ENCODE measurements at regions not wholly inside any gene's neighbourhood (a gene's known extent, or its start where the extent isn't known, plus 50 kb on each side); places are given as distances from the start of the nearest gene placed in this dataset.

DNA sequence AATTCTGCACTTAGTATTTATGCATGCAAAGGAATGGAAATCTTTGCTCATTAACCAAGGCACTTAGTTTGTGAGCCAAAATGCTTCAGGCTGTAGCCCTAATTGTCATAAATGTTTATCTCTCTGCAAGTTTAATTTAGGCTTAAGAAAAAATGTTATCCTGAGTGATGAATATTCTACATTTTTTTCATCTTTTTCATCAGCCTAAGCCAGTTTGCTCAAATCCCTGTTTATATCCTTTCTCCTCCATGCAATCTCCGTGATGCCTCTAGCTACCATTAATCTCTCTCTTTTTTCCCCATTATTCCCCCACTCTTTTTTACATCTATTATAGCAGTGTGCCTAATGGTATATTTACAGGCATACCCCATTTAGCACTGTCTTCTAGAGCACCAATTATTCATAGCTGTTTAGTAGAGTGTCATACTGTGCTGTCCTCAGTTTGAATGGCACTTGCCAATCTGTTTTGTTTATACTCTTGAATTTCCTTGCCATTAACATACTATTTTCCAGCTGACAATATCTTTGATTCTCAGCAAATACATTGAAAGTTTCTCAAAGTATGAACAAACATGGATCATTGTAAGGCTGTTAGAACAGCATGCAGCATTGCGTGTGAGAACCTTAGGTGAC, 1457.0 kb downstream of the MAT2B start:
- H3K4me3 ChIP-seq: no peak overlapping the region
- no peak overlapping the region for H3K27ac ChIP-seq
- H3K4me1 ChIP-seq: no peaks in the 10 kb centered on the region
- no peaks in the 10 kb centered on the region for H3K9me3 ChIP-seq
- no peak for TF ChIP-seq CTCF (IDR thresholded peaks at IDR 0.05)
- intact Hi-C loops (cut with DNase I; ENCODE audit: low total_unique reads): no loop called here
- H3K27me3 ChIP-seq: no peaks in the 10 kb centered on the region
- H3K36me3 ChIP-seq: no peaks in the 10 kb centered on the region
- no peak for DNase-seq

DNA sequence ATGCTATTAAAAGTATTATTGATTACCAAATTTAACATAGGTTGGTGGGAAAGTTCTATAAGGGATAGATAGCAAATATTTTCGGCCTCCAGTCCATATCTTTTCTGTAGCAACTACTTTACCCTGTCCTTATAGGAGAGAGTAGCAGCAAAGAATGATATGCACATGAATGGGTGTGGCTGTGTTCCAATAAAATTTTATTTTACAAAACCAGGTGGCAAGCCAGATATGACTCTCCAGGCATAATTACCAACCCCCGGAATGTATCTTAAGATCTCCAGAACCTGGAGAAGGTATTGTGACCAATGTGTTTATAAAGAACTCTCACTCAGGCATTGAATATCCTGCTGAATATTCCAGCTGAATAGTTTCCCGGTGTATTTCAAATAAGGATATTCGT, 1461.2 kb downstream of the MAT2B start:
- Histone ChIP-seq H3K4me1 (no peaks in the 10 kb centered on the region), H3K27me3 (no peaks in the 10 kb centered on the region), H3K9me3 (no peaks in the 10 kb centered on the region), H3K36me3 (no peaks in the 10 kb centered on the region), H3K27ac (no peak overlapping the region), H3K4me3 (no peak overlapping the region)
- DNase-seq: no peak
- intact Hi-C loops (cut with DNase I; ENCODE audit: low total_unique reads): no loop called here
- no peak for TF ChIP-seq CTCF (IDR thresholded peaks at IDR 0.05)

- H3K4me1 ChIP-seq: no peaks in the 10 kb centered on the region
- no peaks in the 10 kb centered on the region for H3K27me3 ChIP-seq
- TF ChIP-seq CTCF (IDR thresholded peaks at IDR 0.05): no peak
- no peak overlapping the region for H3K4me3 ChIP-seq
- H3K9me3 ChIP-seq: no peaks in the 10 kb centered on the region
- DNase-seq: no peak
- no peak overlapping the region for H3K27ac ChIP-seq
- intact Hi-C loops (cut with DNase I; ENCODE audit: low total_unique reads): no loop called here
- H3K36me3 ChIP-seq: no peaks in the 10 kb centered on the region
These were observed 1461.9 kb downstream of the MAT2B start for GRCh38 chr5:164967354-164967753.

DNA sequence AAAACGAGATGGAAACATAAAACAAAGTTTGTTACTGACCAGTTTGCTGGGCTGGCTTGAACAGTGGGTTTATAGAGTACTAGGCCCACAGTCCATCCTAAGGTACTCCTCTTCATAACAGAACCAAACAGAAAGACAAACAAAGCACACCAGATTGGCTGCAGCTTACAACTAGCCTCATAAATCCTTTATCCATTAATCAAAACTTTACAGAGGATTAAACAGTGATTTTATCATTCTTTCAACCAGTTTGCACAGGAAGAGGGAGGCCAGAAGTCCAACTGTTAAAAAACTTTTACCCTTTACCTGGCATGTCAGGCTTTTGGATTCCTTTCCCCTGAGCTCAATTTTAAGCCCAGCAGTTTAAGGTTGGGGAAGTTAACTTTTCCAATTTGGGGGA, 1467.6 kb downstream of the MAT2B start:
- no peaks in the 10 kb centered on the region for H3K27me3 ChIP-seq
- no peak overlapping the region for H3K27ac ChIP-seq
- no peak for DNase-seq
- H3K9me3 ChIP-seq: no peaks in the 10 kb centered on the region
- intact Hi-C loops (cut with DNase I; ENCODE audit: low total_unique reads): no loop called here
- H3K36me3 ChIP-seq: no peaks in the 10 kb centered on the region
- TF ChIP-seq CTCF (IDR thresholded peaks at IDR 0.05): no peak
- H3K4me1 ChIP-seq: no peaks in the 10 kb centered on the region
- no peak overlapping the region for H3K4me3 ChIP-seq

- H3K4me3 ChIP-seq: no peak overlapping the region
- intact Hi-C loops (cut with DNase I; ENCODE audit: low total_unique reads): no loop called here
- no peaks in the 10 kb centered on the region for H3K36me3 ChIP-seq
- no peak for TF ChIP-seq CTCF (IDR thresholded peaks at IDR 0.05)
- no peak for DNase-seq
- no peak overlapping the region for H3K27ac ChIP-seq
- H3K9me3 ChIP-seq: no peaks in the 10 kb centered on the region
- H3K4me1 ChIP-seq: no peaks in the 10 kb centered on the region
- H3K27me3 ChIP-seq: no peaks in the 10 kb centered on the region
These were observed 1470.6 kb downstream of the MAT2B start for GRCh38 chr5:164975986-164976385.

- no peak for TF ChIP-seq CTCF (IDR thresholded peaks at IDR 0.05)
- Histone ChIP-seq H3K27ac (no peak overlapping the region), H3K36me3 (no peaks in the 10 kb centered on the region), H3K4me1 (no peaks in the 10 kb centered on the region), H3K9me3 (no peaks in the 10 kb centered on the region), H3K27me3 (no peaks in the 10 kb centered on the region), H3K4me3 (no peak overlapping the region)
- intact Hi-C loops (cut with DNase I; ENCODE audit: low total_unique reads): no loop called here
- no peak for DNase-seq
These were observed 1475.1 kb downstream of the MAT2B start for GRCh38 chr5:164980480-164980879.

Measured in tibial artery (tissue), 4 donors.